IPS DF 6.9 (cell line): ENCODE measurements at regions not wholly inside any gene's neighbourhood (a gene's known extent, or its start where the extent isn't known, plus 50 kb on each side); places are given as distances from the start of the nearest gene placed in this dataset.

Experiments used
- DNase-seq: peaks from one replicate; pipeline ENCODE4 v3.0.0-alpha.2; 2013; ENCODE audit warnings: low read depth, low spot score
- H3K27ac ChIP-seq: one replicate; pipeline ENCODE4 v1.5.1; 2013; ENCODE audit warnings: low read length, control low read depth
- H3K27me3 ChIP-seq: 2 replicates; pipeline ENCODE4 v1.6.1; 2013; ENCODE audit warnings: mild to moderate bottlenecking, low read length; ENCODE audit not compliant: control insufficient read depth, insufficient read depth
- H3K36me3 ChIP-seq: 2 replicates; pipeline ENCODE4 v1.6.1; 2013; ENCODE audit warnings: low read length; ENCODE audit not compliant: control insufficient read depth, insufficient read depth
- H3K4me1 ChIP-seq: 2 replicates; pipeline ENCODE4 v1.6.1; 2013; ENCODE audit warnings: low read length; ENCODE audit not compliant: control insufficient read depth, insufficient read depth
- H3K4me3 ChIP-seq: 2 replicates; pipeline ENCODE4 v1.5.1; 2013; ENCODE audit warnings: mild to moderate bottlenecking, low read length
- H3K9me3 ChIP-seq: 2 replicates; pipeline ENCODE4 v1.6.1; 2013; ENCODE audit warnings: low read length, inconsistent platforms; ENCODE audit not compliant: control insufficient read depth, insufficient read depth
- WGBS: extraction: QIAGEN DNeasy Blood & Tissue Kit; methylation state at CpG from one replicate; pipeline ENCODE4 v1.1.7; 2013; ENCODE audit warnings: mixed read lengths, missing lambda C conversion rate; ENCODE audit not compliant: insufficient read length, insufficient coverage; 5-methylcytosine and 5-hydroxymethylcytosine counted together

GRCh38 chrX:43556207-43556606, 99.9 kb upstream of the MAOA start:
- no peak for DNase-seq
- no peaks in the 10 kb centered on the region for H3K27me3 ChIP-seq
- H3K9me3 ChIP-seq, result no peaks in the 10 kb centered on the region
- H3K27ac ChIP-seq, result no peak overlapping the region
- no peak overlapping the region for H3K4me3 ChIP-seq
- WGBS, result no CpG with 5 or more reads among the region's 1 CpG
- no peaks in the 10 kb centered on the region for H3K36me3 ChIP-seq
- H3K4me1 ChIP-seq, result no peaks in the 10 kb centered on the region

- Histone ChIP-seq H3K4me3 (no peak overlapping the region), H3K27ac (no peak overlapping the region), H3K9me3 (no peaks in the 10 kb centered on the region), H3K4me1 (no peaks in the 10 kb centered on the region), H3K36me3 (no peaks in the 10 kb centered on the region), H3K27me3 (no peaks in the 10 kb centered on the region)
- DNase-seq, result peak; percentile 22
- WGBS, result no CpG with 5 or more reads among the region's 4 CpGs
Observed at GRCh38 chrX:43557792-43558191, 98.3 kb upstream of the MAOA start.

GRCh38 chrX:43559644-43560043, 96.5 kb upstream of the MAOA start:
- peak; percentile 25 for DNase-seq
- WGBS, result no CpG with 5 or more reads among the region's 2 CpGs
- no peaks in the 10 kb centered on the region for H3K36me3 ChIP-seq
- H3K27ac ChIP-seq, result no peak overlapping the region
- no peaks in the 10 kb centered on the region for H3K9me3 ChIP-seq
- H3K4me3 ChIP-seq, result no peak overlapping the region
- no peaks in the 10 kb centered on the region for H3K4me1 ChIP-seq
- no peaks in the 10 kb centered on the region for H3K27me3 ChIP-seq

- no peaks in the 10 kb centered on the region for H3K36me3 ChIP-seq
- no peaks in the 10 kb centered on the region for H3K27me3 ChIP-seq
- WGBS, result no CpG with 5 or more reads among the region's 5 CpGs
- no peaks in the 10 kb centered on the region for H3K9me3 ChIP-seq
- no peak for DNase-seq
- H3K4me3 ChIP-seq, result no peak overlapping the region
- H3K27ac ChIP-seq, result no peak overlapping the region
- no peaks in the 10 kb centered on the region for H3K4me1 ChIP-seq
Observed at GRCh38 chrX:43560247-43560946, 95.7 kb upstream of the MAOA start.

- Histone ChIP-seq H3K36me3 (no peaks in the 10 kb centered on the region), H3K27me3 (no peaks in the 10 kb centered on the region), H3K27ac (no peak overlapping the region), H3K4me3 (no peak overlapping the region), H3K9me3 (no peaks in the 10 kb centered on the region), H3K4me1 (no peaks in the 10 kb centered on the region)
- WGBS, result no CpG with 5 or more reads among the region's 1 CpG
- DNase-seq, result no peak
Observed at GRCh38 chrX:43562372-43562771, 93.7 kb upstream of the MAOA start.

- no peak for DNase-seq
- Histone ChIP-seq H3K36me3 (no peaks in the 10 kb centered on the region), H3K9me3 (no peaks in the 10 kb centered on the region), H3K4me3 (no peak overlapping the region), H3K27me3 (no peaks in the 10 kb centered on the region), H3K27ac (no peak overlapping the region), H3K4me1 (no peaks in the 10 kb centered on the region)
- WGBS, result no CpG with 5 or more reads among the region's 2 CpGs
Observed at GRCh38 chrX:43564953-43565352, 91.1 kb upstream of the MAOA start.

- Histone ChIP-seq H3K27me3 (no peaks in the 10 kb centered on the region), H3K27ac (no peak overlapping the region), H3K4me1 (no peaks in the 10 kb centered on the region), H3K4me3 (no peak overlapping the region), H3K36me3 (no peaks in the 10 kb centered on the region), H3K9me3 (no peaks in the 10 kb centered on the region)
- DNase-seq, result no peak
Observed at GRCh38 chrX:43566170-43566569, 89.9 kb upstream of the MAOA start.

- H3K27ac ChIP-seq, result no peak overlapping the region
- H3K4me3 ChIP-seq, result no peak overlapping the region
- no peaks in the 10 kb centered on the region for H3K9me3 ChIP-seq
- DNase-seq, result no peak
- no peaks in the 10 kb centered on the region for H3K4me1 ChIP-seq
- no peaks in the 10 kb centered on the region for H3K36me3 ChIP-seq
- no peaks in the 10 kb centered on the region for H3K27me3 ChIP-seq
Observed at GRCh38 chrX:43573441-43574015, 82.6 kb upstream of the MAOA start.

- H3K9me3 ChIP-seq, result no peaks in the 10 kb centered on the region
- WGBS, result no CpG with 5 or more reads among the region's 4 CpGs
- H3K4me1 ChIP-seq, result no peaks in the 10 kb centered on the region
- no peaks in the 10 kb centered on the region for H3K36me3 ChIP-seq
- no peak overlapping the region for H3K27ac ChIP-seq
- H3K4me3 ChIP-seq, result no peak overlapping the region
- DNase-seq, result no peak
- no peaks in the 10 kb centered on the region for H3K27me3 ChIP-seq
Observed at GRCh38 chrX:43580621-43581020, 75.5 kb upstream of the MAOA start.

GRCh38 chrX:43581167-43581566, 74.9 kb upstream of the MAOA start:
- Histone ChIP-seq H3K9me3 (no peaks in the 10 kb centered on the region), H3K27ac (no peak overlapping the region), H3K4me1 (no peaks in the 10 kb centered on the region), H3K36me3 (no peaks in the 10 kb centered on the region), H3K27me3 (no peaks in the 10 kb centered on the region), H3K4me3 (no peak overlapping the region)
- WGBS, result no CpG with 5 or more reads among the region's 2 CpGs
- DNase-seq, result no peak

GRCh38 chrX:43581888-43582539, 74.1 kb upstream of the MAOA start:
- H3K9me3 ChIP-seq, result no peaks in the 10 kb centered on the region
- H3K36me3 ChIP-seq, result no peaks in the 10 kb centered on the region
- no peak for DNase-seq
- WGBS, result no CpG with 5 or more reads among the region's 5 CpGs
- no peak overlapping the region for H3K27ac ChIP-seq
- H3K4me1 ChIP-seq, result no peaks in the 10 kb centered on the region
- no peak overlapping the region for H3K4me3 ChIP-seq
- H3K27me3 ChIP-seq, result no peaks in the 10 kb centered on the region
